Fibroblast of peridontal ligament (primary cell): ENCODE measurements at regions not wholly inside any gene's neighbourhood (a gene's known extent, or its start where the extent isn't known, plus 50 kb on each side); places are given as distances from the start of the nearest gene placed in this dataset.

Experiments
- DNase-seq: peaks from one replicate; pipeline ENCODE4 v3.0.0-alpha.2; 2010; ENCODE audit errors: extremely low read depth

DNA sequence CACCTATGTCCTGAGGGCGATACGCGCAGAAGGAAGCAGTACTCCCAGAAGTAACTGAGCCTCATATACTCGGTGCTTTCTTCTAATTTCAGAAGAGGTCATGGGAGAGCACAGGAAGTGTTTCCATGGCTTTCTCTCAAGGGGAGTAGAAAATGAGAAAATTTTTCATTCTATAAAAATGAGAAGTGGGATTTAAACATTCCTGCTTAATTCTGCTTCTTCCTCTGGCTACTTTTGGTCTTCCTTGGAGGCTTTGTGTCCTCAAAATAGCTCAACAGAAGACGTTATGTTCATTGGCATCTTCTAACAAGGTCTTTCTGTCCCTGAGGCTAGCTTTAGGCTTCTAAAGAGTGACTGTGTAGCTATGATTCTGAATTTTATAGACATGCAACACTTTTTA, 497.0 kb downstream of the TDRD15 start:
- DNase-seq = no peak

DNA sequence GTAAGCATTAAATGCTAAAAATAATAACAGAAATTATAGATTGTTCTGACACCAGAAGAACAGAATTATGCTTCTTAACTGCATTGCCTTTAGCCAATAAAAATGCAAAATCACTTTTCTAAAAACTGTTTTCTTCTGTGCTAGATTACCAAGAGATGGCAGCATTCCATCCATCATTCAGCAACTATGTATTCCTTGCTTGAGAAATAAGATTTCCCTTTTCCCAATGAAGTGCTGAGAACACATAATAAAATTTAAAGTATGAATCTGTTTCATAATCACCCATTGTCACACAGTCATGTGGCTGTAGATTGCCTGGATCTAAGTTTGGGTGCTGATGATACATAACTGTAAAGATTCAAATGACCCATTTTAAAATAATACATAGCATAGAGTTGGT, 504.2 kb downstream of the TDRD15 start:
- peak; percentile 42 for DNase-seq

DNA sequence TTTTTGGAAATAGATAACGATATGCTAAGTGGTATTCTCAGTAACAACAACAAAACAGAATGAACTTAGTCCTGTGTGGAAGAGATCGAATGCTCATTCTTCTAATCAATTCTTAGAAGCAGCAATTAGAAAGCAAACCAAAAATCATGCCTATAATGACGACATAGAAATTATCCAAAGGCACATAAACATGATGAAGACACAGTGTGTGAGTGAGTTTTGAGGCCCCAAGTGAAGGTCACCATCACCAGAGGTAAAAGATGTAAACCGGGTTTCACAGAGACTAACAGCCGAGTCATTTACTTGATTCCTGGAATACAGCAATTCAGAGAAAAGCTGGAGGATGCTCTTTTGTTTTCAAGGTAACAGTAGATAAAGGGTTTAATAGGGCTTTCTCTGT, 509.2 kb downstream of the TDRD15 start:
- DNase-seq = no peak

DNA sequence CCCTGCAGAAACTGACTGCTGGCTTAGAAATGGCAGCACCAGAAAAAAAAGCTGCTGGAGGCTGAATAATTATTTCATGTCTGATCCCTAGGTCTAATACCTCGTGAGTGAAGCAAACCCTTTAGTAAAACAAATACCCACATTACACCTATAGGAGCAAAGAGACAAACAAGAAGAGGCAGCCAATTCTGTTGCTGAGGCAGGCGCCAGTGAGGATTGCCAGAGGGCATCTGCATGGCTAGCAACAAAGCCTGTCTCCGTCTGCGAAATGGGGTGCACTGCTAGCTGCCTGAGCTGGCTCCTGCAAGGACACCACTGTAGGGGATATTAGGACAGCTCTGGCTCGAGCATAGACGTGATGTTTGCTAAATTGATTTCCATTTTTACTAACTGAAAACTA, 509.7 kb downstream of the TDRD15 start:
- DNase-seq = no peak

DNA sequence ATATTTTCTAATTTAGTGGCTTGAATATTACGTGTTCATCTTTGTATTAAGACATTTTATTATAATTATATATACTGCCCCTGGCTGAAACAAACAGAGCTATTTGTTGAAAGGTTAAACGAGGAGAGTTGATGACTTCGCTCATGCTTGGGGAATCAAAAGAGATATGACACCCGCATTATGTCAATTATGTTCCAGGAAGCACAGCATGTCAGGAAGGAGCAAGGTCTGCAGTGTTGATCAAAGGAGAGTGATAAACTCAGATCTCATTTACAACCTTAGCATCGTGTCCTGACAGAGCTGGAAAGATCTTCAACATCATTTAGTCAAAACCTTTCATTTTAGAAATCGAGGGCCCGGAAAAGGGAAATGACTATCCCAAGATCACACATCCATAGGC, 510.1 kb downstream of the TDRD15 start:
- DNase-seq = no peak

DNA sequence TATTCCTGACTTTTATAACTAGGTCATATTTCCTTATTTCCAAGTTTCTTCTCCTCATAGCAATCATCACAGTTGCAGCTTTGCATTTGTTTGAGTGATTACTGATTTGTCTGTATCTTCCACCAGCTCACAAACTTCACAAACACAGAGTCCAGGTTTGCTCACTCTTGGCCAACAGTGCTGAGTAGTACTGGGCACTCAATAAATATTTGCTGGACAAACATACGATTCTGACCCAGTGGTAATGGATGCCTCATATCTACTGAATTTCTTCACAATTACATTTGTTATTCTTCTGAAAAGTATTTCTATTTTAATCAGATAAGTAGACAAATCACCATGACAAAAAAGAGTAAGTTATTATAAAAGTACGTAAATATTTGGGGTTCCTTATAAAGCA, 516.3 kb downstream of the TDRD15 start:
- no peak for DNase-seq

DNA sequence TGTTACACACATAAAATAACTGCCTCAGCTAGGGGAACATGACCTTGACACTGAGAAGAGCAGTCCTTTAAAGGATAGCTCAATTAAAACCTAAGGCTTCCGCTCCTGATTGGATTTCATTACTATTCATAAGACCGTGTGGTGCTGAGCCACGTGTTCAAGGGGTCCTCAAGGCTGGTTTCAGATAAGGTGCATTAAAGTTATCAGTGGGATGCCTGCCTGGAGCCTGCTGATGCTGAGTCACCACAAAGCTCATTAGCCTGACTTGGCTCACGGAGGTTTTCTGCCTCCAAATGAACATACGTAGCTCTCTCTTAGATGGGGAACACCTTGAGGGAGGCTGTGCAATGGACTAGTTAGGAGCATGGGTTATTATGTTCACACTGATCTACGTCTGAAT, 518.9 kb downstream of the TDRD15 start:
- DNase-seq = no peak

DNA sequence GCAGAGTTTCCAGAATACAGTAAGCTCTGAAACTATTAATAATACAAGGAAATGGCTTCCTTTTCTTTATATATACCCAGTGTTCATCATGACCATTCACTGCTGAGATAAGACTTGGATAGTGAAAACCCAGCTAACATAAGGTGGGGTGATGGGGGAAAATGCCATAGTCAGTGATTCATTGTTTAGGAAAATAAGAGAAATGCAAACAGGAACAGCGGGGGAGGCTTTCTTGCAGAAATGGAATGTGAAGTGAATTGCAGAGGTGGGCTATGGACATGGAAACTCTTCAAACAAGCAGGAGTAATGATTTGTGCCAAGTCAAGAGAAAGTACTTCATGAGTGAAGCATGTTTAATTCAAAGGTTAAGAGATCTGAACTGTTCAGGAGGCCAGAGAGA, 519.4 kb downstream of the TDRD15 start:
- DNase-seq = no peak

DNA sequence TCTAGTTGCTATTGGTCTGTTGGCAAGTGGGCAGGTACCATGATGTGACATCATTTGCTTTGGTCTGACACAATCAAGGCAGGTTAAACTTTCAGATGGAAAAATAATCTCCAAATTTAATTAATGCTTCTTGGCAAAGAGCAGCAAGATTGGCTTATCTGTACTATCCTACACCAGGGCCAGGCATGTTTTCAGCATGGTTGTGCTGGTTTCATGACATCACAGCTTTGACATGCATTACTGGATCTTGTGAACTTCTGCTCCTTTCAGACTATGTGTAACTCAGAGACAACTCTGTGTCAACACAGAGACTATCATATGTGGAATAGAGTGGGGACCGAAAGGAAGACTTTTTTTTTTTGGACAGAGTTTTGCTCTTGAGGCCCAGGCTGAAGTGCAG, 520.5 kb downstream of the TDRD15 start:
- DNase-seq = no peak

DNA sequence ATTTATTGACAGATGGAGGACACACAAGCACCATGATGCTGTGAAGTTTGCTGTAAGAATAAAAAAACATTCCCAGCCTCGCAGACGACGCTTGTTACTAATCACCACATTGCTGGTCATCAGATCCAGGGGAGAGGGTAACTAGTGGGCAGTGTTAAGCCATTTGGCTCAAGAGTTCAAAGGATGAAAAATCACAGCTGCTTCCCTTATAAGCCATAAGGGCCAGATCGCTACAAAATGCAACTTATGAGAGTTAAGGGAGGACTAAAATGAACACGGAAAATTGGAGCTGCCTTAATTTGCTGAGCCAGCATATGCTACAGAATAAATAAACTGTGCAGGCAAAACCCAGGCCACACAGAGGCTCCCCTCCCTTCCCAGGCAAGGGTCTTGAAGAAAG, 522.6 kb downstream of the TDRD15 start:
- no peak for DNase-seq

DNA sequence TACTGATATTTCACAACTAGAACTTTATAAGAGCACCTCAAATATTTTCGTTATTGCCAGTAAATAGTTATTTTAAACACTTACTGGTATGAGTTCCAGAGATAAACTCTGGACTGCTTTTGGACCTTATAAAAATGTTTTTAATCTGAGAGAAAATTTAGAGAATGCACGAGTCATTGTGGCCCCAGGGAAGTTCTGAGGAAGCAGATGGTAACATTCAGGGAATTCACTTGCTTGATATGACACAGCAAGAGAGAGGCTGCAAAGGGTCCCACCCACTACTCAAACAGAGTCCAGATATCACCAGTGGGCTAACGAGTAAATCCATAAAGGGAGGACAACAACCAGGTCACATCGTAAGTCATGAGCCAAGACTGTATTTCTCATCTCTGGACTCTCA, 526.8 kb downstream of the TDRD15 start:
- DNase-seq = peak; percentile 35

DNA sequence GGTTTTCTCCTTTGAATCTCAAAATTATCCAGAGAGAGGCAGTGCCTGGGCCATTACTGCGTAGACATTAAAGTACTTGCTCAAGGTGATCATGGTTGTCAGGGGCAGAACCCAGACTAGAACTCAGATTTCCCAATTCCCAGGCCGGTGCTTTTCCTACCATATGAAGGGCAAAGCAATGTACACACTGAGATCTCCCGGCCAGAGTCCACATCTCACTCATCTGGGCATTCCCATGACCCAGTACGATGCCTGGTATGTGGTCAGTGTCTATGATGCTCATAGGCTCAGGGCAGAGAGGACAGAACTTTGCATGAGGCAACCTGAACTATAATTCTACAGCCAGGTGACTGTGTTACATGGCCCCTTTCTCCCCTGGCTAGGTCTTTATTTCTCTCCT, 531.4 kb downstream of the TDRD15 start:
- DNase-seq = no peak

DNA sequence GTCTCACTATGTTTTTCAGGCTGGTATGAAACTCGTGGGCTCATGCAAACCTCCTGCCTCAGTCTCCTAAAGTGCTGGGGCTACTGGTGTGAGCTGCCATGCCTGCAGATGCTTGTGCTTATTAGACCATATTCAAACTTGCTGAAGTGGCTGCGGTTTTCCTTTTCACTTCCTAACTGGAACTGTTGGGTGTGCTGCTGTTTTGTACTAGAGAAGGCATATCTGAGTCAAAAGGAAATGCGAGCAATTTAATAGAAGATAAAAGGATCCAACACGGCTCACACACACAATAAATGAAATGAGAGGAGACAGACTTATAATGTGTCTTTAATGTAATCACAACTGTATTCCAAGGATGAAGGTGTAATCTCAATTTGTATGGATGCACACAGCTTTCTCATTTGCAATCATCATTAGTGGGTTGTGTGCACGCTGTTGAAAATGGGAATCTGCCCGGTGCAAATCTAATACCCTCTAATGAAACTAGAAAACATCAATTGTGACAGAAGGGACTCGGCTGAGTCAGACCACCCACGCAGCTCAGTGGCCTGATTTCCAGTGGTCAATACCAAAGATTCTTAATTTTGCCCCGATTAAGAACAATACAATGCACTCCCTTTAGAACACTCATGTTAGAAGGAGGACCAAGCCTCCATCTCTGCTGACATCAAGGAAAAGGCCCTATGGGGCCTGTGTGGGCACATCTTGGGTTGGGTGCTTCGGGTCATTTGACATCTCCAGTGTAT, 532.7 kb downstream of the TDRD15 start:
- no peak for DNase-seq

DNA sequence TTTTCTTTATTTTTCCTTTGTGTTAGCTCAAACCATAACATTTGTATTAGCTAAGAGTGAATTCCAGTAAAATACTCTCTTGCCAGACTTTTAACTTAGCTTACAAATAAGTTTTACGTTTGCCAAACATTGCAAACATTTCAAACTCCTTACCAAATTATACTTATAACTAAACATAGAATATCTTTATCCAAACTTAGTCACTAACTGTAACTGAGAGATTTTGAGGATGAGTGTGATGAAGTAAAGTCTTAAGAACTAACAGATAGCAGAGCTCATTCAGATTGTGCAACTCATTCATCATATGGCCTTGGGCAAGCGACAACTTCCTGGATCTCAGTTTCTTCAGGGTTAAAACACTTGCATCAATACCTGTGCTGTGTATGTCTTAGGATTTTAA, 533.7 kb downstream of the TDRD15 start:
- peak; percentile 27 for DNase-seq

DNA sequence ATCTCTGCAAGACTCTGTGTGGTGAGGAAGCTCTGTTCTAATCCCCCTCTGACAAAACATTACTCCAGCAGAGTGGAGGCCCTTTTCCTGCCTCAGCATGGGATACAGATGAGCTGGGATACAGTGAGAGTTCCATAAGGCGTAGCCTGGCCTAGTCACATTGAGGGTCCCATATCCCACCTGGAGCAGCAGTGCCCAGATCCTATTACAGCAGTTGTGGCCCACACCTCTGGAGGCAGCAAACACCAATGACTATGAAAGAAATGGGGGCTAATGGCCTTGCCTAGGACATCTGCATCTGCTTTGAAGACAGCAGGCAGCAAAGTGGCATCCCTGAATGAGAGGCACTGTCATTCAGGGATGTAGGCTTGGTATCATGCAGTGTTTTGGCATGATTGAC, 534.5 kb downstream of the TDRD15 start:
- no peak for DNase-seq

DNA sequence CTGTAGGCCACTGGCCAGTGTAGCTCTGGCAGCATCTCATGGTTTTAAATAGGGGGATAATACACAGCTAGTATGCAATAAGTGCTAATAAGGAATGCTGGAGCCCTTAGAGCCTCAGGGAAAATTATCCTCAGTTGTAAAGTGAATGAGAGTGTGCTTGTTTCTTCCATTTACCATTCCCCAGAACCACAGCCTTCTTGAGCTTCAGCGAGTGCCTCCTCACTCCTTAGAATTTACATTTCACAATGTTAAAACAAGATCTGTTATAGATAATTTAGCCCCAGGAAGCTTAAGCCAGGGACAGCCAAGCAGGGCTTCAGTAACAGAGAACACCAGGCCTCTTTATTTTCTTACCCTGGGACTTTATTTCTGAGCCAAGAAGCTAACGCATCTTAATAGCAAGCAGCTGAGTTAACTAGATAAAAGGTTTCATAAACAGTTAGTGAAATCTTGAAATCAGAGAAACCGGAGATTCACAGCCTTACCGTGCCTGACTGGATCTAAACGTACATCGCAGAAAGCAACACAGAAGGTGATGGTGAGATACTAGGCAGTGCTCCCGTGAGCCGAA, 535.2 kb downstream of the TDRD15 start:
- peak; percentile 15 for DNase-seq

DNA sequence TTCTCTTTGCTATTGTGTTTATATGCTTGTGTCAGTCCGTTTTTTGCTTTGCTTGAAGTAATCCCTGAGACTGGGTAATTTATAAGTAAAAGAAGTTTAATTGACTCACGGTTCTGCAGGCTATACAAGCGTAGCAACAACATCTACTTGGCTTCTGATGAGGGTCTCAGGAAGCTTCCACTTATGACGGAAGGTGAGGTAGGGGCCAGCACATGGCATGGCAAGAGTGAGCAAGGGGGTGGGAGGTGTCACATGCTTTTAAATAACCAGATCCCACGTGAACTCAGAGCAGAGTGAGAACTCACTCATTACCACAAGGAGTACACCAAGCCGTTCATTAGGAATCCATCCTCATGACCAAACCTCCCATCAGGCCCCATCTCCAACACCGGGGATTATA, 540.3 kb downstream of the TDRD15 start:
- DNase-seq = no peak

DNA sequence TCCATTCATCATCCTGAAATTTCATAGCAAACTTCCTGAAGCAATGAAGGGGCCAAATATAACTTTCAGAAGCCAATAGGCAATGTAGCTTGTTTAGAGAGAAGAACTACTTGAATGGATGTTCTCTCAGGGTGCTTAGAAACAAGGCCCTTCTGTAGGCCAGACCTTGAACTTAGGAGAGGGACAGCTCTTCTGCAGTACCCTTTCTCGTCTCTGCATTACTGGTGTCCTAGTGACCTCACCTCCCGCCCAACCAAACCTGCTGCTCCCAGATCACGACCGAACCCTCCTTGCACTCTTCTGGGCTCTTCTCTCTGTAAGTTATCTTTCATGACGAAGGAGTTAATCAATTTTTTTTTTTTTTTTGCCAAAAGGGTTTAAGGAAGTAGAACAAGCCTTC, 543.9 kb downstream of the TDRD15 start:
- no peak for DNase-seq

DNA sequence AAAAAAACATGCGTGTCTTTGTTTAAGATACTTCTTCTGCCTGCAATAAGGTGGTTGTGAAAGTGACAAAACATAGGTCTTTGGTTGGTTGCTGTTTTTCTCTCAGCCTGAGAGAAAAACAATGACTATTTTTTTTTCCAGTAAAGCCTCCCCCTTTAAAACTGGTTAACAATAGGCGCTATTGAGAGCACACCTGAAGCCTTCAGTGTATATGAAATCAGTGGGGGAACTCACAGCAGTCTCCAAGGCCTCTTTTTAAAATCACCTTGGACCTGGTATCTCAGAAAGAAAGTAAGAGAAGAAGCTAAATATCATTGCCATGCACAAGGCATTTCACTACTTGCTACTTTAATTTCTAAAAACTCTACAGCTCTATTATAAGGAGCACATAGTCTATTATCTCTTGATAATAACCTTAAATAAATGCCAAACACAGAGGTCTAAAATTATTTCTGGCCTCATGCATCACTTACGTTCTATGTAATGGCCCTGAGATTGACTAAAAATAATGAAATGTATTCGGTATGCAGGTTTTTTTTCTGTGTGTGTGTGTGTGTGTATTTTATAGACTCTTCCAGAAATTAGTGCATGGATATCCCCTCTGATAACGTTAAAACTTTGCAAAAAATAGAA, 544.4 kb downstream of the TDRD15 start:
- DNase-seq = no peak

DNA sequence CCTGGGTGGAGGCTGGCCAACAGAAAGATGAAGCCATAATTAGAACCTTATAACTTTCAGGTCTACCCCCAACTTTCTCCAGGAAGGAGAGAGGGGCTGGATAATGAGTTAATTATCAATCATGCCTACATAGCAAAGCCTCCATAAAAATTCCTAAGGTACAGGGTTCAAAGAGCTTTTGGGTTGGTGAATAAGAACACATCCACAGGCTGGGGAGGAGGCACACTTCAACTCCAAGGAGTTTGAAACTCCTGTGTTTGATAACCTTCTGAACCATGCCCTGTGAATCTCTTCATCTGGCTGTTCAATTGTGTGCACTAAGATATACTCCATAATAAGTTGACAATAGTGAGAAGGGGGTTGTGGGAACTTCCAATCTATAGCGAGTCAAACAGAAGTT, 552.3 kb downstream of the TDRD15 start:
- DNase-seq = no peak

DNA sequence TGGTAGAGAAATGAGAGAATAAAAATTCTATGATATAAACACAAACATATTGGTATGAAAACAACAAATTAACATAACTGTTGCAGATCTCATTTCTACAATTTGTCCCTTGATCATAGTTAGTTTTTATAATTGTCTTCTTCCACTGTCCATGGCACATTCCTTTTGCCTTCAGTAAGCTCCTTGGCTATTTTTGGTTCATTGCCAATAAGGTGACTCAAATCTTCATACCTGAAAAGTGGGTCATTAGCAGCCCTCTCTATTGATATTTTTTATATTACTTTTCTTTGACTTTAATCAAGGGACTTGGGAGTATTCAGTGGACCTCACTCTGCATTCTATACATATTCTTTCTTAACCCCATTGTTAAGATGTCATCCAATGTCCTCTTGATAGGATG, 552.9 kb downstream of the TDRD15 start:
- no peak for DNase-seq

DNA sequence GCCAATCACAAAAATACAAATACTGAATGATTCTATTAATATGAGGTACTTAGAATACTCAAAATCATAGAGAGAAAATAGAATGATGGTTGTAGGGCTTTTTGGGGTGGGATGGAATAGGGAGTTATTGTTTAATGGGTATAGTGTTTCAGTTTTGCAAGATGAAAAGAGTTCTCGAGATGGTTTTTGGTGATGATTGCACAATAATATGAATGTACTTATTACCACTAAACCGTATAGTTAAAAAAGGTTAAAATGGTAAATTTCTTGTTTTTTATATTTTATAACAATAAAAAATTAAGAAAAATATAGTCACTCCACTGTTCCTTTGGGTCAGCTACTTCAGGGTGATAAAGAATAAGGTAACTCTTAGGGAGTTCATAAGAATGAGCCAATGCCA, 560.1 kb downstream of the TDRD15 start:
- no peak for DNase-seq

DNA sequence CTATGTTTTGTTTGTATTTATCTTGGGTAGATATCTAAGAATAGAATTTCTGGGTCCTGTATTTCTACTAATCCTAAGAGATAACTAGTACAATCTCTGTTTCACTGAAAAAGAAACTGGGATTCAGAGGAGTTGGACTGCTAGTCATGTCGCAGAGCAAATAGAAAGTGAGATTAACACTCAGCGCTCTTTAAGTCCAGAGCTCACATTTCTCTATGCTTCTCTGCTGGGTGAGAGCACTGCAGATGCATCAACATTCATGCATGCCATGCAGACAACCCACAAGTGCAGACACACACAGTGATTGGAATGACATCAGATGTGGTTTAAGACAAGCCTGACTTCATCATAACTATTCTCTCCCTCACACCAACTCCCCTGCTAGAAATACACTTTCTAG, 563.8 kb downstream of the TDRD15 start:
- no peak for DNase-seq

DNA sequence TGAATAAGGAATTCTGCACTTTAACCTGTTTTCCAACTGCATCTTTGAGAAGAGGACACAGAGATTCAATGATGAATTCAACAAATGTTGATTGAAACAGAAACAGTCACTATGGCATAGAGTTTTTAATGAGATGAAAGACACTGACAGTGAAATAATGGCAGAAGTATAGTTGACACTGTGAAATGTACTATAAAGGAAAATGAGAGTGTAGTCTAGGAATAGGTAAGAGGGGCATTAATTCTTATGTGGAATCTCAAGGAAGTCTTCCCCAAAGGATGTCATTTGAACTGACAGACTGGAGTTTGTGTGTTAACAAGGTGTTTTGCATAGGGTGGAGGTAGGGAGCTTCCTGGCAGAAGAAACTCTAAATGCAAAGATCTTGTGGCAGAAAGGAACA, 566.2 kb downstream of the TDRD15 start:
- DNase-seq = no peak
